CD14-positive monocyte (primary cell): ENCODE measurements at regions not wholly inside any gene's neighbourhood (a gene's known extent, or its start where the extent isn't known, plus 50 kb on each side); places are given as distances from the start of the nearest gene placed in this dataset.

Source experiments
- DNase-seq, 3 donors: peaks; one replicate each; pipeline ENCODE4 v3.0.0-alpha.2; 2011 to 2022
- H2AFZ ChIP-seq: 2 replicates; pipeline ENCODE4 v1.6.0; 2012; ENCODE audit warnings: mild to moderate bottlenecking, low read depth, low read length, inconsistent platforms; ENCODE audit not compliant: insufficient read depth, poor library complexity, severe bottlenecking
- H3K27ac ChIP-seq, 2 donors: 1 replicate in 1 of 2; 2 replicates in 1 of 2; pipeline ENCODE4 v1.5.1; 2012 to 2013; ENCODE audit warnings: low read length in 2 of 2, control low read depth in 1 of 2, inconsistent platforms in 1 of 2, low read depth in 1 of 2, mild to moderate bottlenecking in 1 of 2
- H3K27me3 ChIP-seq, 2 donors: one replicate each; pipeline versions ENCODE4 v1.6.0 to v1.6.1; 2011 to 2013; ENCODE audit warnings: low read length in 2 of 2; ENCODE audit not compliant: control insufficient read depth in 2 of 2, insufficient read depth in 2 of 2
- H3K36me3 ChIP-seq, 2 donors: replicated peaks in 1 of 2; 1 replicate in 1 of 2; 2 replicates in 1 of 2; pipeline versions ENCODE4 v1.5.1 to v1.6.1; 2012 to 2013; ENCODE audit warnings: low read length in 2 of 2, control low read depth in 1 of 2, inconsistent platforms in 1 of 2, mild to moderate bottlenecking in 1 of 2; ENCODE audit not compliant: insufficient read depth in 2 of 2, control insufficient read depth in 1 of 2
- H3K4me1 ChIP-seq, 2 donors: 1 replicate in 1 of 2; 2 replicates in 1 of 2; pipeline versions ENCODE4 v1.5.1 to v1.6.1; 2012 to 2013; ENCODE audit warnings: low read length in 2 of 2, control low read depth in 1 of 2, inconsistent platforms in 1 of 2, mild to moderate bottlenecking in 1 of 2, moderate library complexity in 1 of 2; ENCODE audit not compliant: insufficient read depth in 2 of 2, control insufficient read depth in 1 of 2
- H3K4me2 ChIP-seq: replicated peaks from 2 replicates; pipeline ENCODE3; 2012; ENCODE audit warnings: low read length, moderate library complexity, mild to moderate bottlenecking; ENCODE audit not compliant: poor library complexity, severe bottlenecking; ENCODE audit errors: extremely low read depth
- H3K4me3 ChIP-seq, 3 experiments: fragments of 200-600 bp in 1 of 3; sonication (generic) in 1 of 3; replicated peaks in 1 of 3; 1 replicate in 2 of 3; 2 replicates in 1 of 3; pipeline ENCODE4 v1.5.1; 2011 to 2013; ENCODE audit warnings: low read length in 3 of 3, mild to moderate bottlenecking in 3 of 3, control low read depth in 2 of 3, low read depth in 2 of 3, inconsistent platforms in 1 of 3, moderate library complexity in 1 of 3
- H3K79me2 ChIP-seq: 2 replicates; pipeline ENCODE4 v1.6.0; 2012; ENCODE audit warnings: mild to moderate bottlenecking, control low read depth, inconsistent platforms, low read length, moderate library complexity; ENCODE audit not compliant: insufficient read depth
- H3K9ac ChIP-seq: 2 replicates; pipeline ENCODE4 v1.6.0; 2017; ENCODE audit warnings: low read length, mild to moderate bottlenecking; ENCODE audit not compliant: insufficient read depth, poor library complexity, severe bottlenecking
- H3K9me3 ChIP-seq, 2 donors: replicated peaks in 1 of 2; 1 replicate in 1 of 2; 2 replicates in 1 of 2; pipeline versions ENCODE4 v1.5.1 to v1.6.1; 2012 to 2013; ENCODE audit warnings: low read length in 2 of 2, control low read depth in 1 of 2; ENCODE audit not compliant: control insufficient read depth in 1 of 2, insufficient read depth in 1 of 2
- H4K20me1 ChIP-seq: 2 replicates; pipeline ENCODE4 v1.6.0; 2012; ENCODE audit warnings: mild to moderate bottlenecking, low read length, control low read depth, moderate library complexity; ENCODE audit not compliant: insufficient read depth
- H3K27ac Mint-ChIP-seq, 7 donors: one replicate each; pipeline ENCODE4 v1.8.0; 2020; ENCODE audit warnings: mild to moderate bottlenecking in 7 of 7, mixed read lengths in 7 of 7, moderate library complexity in 6 of 7, inconsistent platforms in 2 of 7
- H3K27me3 Mint-ChIP-seq, 3 donors: one replicate each; pipeline ENCODE4 v1.8.0; 2021 to 2022; ENCODE audit warnings: low read depth in 3 of 3, mild to moderate bottlenecking in 3 of 3, mixed read lengths in 3 of 3, moderate library complexity in 3 of 3, inconsistent platforms in 1 of 3
- H3K36me3 Mint-ChIP-seq, 2 donors: one replicate each; pipeline ENCODE4 v1.8.0; 2020; ENCODE audit warnings: mixed read lengths in 2 of 2, inconsistent platforms in 1 of 2, mild to moderate bottlenecking in 1 of 2
- H3K4me1 Mint-ChIP-seq: one replicate; pipeline ENCODE4 v1.8.0; 2020; ENCODE audit warnings: mild to moderate bottlenecking, mixed read lengths
- H3K4me3 Mint-ChIP-seq, 2 donors: one replicate each; pipeline ENCODE4 v1.8.0; 2020; ENCODE audit warnings: mild to moderate bottlenecking in 2 of 2, mixed read lengths in 2 of 2, moderate library complexity in 1 of 2
- H3K9me3 Mint-ChIP-seq, 7 donors: one replicate each; pipeline ENCODE4 v1.8.0; 2020 to 2022; ENCODE audit warnings: mixed read lengths in 7 of 7, mild to moderate bottlenecking in 6 of 7, moderate library complexity in 6 of 7, inconsistent platforms in 2 of 7
- WGBS: methylation state at CpG from one replicate; pipeline ENCODE4 v1.1.5; 2013; ENCODE audit warnings: missing lambda C conversion rate; ENCODE audit not compliant: insufficient coverage; 5-methylcytosine and 5-hydroxymethylcytosine counted together
- intact Hi-C, 2 donors: fragments of 100-400 bp; cut with micrococcal nuclease; formaldehyde crosslinking; loops; one replicate each; pipeline versions ENCODE4 v1.15.0 to v1.15.1; 2023
- TF ChIP-seq, protein P1 (sequence below): fragments of 200-600 bp; IDR thresholded peaks from one replicate; pipeline ENCODE4 v1.8.0; 2022; ENCODE audit warnings: antibody characterized with exemption, mild to moderate bottlenecking

DNA sequence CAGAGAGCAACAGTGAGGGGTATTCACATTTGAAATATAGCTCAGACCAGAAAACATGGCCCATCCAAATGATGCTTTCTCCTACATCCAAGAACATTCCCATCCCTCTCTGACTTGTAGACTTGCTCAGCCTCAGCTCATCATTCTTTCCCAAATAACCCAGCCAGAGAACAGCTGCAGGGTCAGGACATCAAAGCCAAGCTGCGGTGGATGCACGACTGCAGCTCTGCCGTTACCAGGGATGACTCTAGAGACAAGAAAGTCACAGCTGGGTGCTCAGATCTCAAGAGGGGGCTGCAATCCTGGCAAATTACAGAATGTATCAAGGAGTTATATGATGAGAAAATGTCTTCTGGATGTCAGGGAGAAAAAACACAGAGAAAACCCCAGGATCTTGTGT is 944.3 kb downstream of the NTRK3 start:
- H3K27me3 ChIP-seq = no peaks in the 10 kb centered on the region
- no peak overlapping the region for H3K4me2 ChIP-seq
- intact Hi-C loops = no loop called here

DNA sequence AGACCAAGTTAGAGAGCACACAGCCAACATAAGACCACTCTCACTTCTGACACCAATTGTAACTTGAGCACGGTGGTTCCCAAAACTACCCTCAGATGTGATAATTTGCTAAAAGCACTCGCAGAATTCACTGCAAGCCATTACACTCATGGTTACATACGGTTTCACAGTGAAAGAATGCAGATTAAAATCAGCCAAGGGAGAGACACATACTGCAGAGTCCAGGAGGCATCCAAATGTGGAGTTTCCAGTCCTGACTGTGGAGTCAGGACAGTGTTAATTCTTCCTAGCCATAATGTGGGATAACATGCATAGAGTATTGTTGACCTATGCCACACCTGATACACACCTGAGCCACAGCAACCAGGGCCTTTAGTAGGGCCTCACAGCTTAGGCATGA is 956.4 kb downstream of the NTRK3 start:
- no peak overlapping the region for H3K4me3 ChIP-seq
- WGBS = 82% methylated on average over 3 of the region's 3 CpGs
- no peaks in the 10 kb centered on the region for H3K79me2 ChIP-seq
- H3K9me3 Mint-ChIP-seq = peaks cover 0 to 6% (median 3%) of the 10 kb centered on the region in 7 donors
- intact Hi-C loops = no loop called here
- no peaks in the 10 kb centered on the region for H3K4me1 ChIP-seq
- peaks cover 5 to 8% of the 10 kb centered on the region in 2 donors for H3K9me3 ChIP-seq
- no peak overlapping the region for H3K4me2 ChIP-seq
- no peak overlapping the region for H3K27ac Mint-ChIP-seq
- H2AFZ ChIP-seq = no peak overlapping the region
- no peaks in the 10 kb centered on the region for H3K36me3 ChIP-seq
- no peaks in the 10 kb centered on the region for H3K36me3 Mint-ChIP-seq
- H3K4me3 Mint-ChIP-seq = no peak overlapping the region
- no peaks in the 10 kb centered on the region for H3K27me3 Mint-ChIP-seq
- no peak overlapping the region for H3K9ac ChIP-seq
- TF ChIP-seq, protein P1, sequence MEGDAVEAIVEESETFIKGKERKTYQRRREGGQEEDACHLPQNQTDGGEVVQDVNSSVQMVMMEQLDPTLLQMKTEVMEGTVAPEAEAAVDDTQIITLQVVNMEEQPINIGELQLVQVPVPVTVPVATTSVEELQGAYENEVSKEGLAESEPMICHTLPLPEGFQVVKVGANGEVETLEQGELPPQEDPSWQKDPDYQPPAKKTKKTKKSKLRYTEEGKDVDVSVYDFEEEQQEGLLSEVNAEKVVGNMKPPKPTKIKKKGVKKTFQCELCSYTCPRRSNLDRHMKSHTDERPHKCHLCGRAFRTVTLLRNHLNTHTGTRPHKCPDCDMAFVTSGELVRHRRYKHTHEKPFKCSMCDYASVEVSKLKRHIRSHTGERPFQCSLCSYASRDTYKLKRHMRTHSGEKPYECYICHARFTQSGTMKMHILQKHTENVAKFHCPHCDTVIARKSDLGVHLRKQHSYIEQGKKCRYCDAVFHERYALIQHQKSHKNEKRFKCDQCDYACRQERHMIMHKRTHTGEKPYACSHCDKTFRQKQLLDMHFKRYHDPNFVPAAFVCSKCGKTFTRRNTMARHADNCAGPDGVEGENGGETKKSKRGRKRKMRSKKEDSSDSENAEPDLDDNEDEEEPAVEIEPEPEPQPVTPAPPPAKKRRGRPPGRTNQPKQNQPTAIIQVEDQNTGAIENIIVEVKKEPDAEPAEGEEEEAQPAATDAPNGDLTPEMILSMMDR = no peak
- no peaks in the 10 kb centered on the region for H3K27me3 ChIP-seq
- no peaks in the 10 kb centered on the region for H4K20me1 ChIP-seq
- no peak overlapping the region for H3K27ac ChIP-seq
- no peaks in the 10 kb centered on the region for H3K4me1 Mint-ChIP-seq
- DNase-seq = no peak

More for the DNA sequence above, 944.3 kb downstream of the NTRK3 start:
- no peaks in the 10 kb centered on the region for H3K36me3 ChIP-seq
- no peak overlapping the region for H3K27ac ChIP-seq
- peaks cover 0 to 5% of the 10 kb centered on the region in 2 donors for H3K9me3 ChIP-seq
- H3K4me3 ChIP-seq = no peak overlapping the region
- H2AFZ ChIP-seq = no peak overlapping the region
- WGBS = 60% methylated on average over 2 of the region's 3 CpGs
- H3K79me2 ChIP-seq = no peaks in the 10 kb centered on the region
- no peaks in the 10 kb centered on the region for H3K4me1 ChIP-seq
- no peaks in the 10 kb centered on the region for H3K4me1 Mint-ChIP-seq
- no peaks in the 10 kb centered on the region for H3K36me3 Mint-ChIP-seq
- H3K4me3 Mint-ChIP-seq = no peak overlapping the region
- no peak for DNase-seq
- H4K20me1 ChIP-seq = no peaks in the 10 kb centered on the region
- TF ChIP-seq, protein P1 = no peak
- H3K27me3 Mint-ChIP-seq = peaks cover 0 to 1% (median 0%) of the 10 kb centered on the region in 3 donors
- peaks cover 0 to 16% (median 4%) of the 10 kb centered on the region in 7 donors for H3K9me3 Mint-ChIP-seq
- H3K9ac ChIP-seq = no peak overlapping the region
- H3K27ac Mint-ChIP-seq = no peak overlapping the region
